ENCODE measurements at regions not wholly inside any gene's neighbourhood (a gene's known extent, or its start where the extent isn't known, plus 50 kb on each side); places are given as distances from the start of the nearest gene placed in this dataset.

GRCh38 chrX:6644411-6644810, 109.5 kb upstream of the VCX3A start:
- Histone ChIP-seq H3K4me2 (ENCODE audit: unreplicated experiment) (no peak overlapping the region), H3K27ac (no peak overlapping the region), H3K36me3 (ENCODE audit: low read depth) (no peaks in the 10 kb centered on the region), H2AFZ (no peak overlapping the region), H3K4me3 (no peak overlapping the region), H3K4me1 (ENCODE audit: insufficient read depth) (no peaks in the 10 kb centered on the region), H4K20me1 (ENCODE audit: insufficient read depth) (no peaks in the 10 kb centered on the region), H3F3A (ENCODE audit: insufficient read depth) (no peaks in the 10 kb centered on the region), H3K9ac (no peak overlapping the region), H3K9me2 (ENCODE audit: insufficient read depth) (no peaks in the 10 kb centered on the region), H3K27me3 (replicated peaks; ENCODE audit: insufficient read depth) (no peaks in the 10 kb centered on the region), H3K9me3 (ENCODE audit: low read depth) (no peaks in the 10 kb centered on the region), H3K79me2 (ENCODE audit: insufficient read depth) (no peaks in the 10 kb centered on the region)
- no peak for DNase-seq
- WGBS, 2 experiments (ENCODE audit: low coverage in 1 of 2, low lambda C conversion rate in 2 of 2, missing lambda C conversion rate in 2 of 2) = 32 to 39% methylated on average over 3 to 4 of the region's 4 CpGs
- in situ Hi-C loops (cut with MboI) = no loop called here
- no peak for TF ChIP-seq EZH2phosphoT487 (IDR thresholded peaks at IDR 0.05; ENCODE audit: insufficient read depth, low read depth)
- TF ChIP-seq EZH2 (IDR thresholded peaks at IDR 0.05; ENCODE audit: insufficient read depth, poor library complexity, severe bottlenecking) = no peak

DNA sequence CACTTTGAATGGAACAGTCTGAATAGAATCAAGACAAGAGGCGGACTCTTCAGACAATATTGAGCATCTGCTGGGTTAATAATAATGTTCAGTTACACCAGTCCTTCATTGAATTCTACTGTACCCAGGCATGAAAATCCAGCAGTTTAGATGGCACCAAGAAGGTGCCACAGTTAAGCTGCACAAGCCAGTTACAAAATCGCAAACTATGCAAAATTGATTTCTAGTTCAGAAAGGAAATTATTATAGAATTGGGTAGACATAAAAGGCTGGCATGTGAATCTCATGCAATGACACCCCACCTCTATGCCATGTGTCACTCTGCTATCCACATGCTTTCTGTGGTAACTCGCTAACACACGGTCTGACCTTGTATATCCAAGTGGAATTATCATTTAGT, 105.8 kb upstream of the VCX3A start:
- no peaks in the 10 kb centered on the region for H3K4me1 ChIP-seq (ENCODE audit: insufficient read depth)
- 31 to 36% methylated on average over 4 of the region's 4 CpGs for WGBS, 2 experiments (ENCODE audit: low coverage in 1 of 2, low lambda C conversion rate in 2 of 2, missing lambda C conversion rate in 2 of 2)
- H4K20me1 ChIP-seq (ENCODE audit: insufficient read depth) = no peaks in the 10 kb centered on the region
- no peak for TF ChIP-seq EZH2phosphoT487 (IDR thresholded peaks at IDR 0.05; ENCODE audit: insufficient read depth, low read depth)
- TF ChIP-seq EZH2 (IDR thresholded peaks at IDR 0.05; ENCODE audit: insufficient read depth, poor library complexity, severe bottlenecking) = no peak
- H3K4me2 ChIP-seq (ENCODE audit: unreplicated experiment) = no peak overlapping the region
- no peaks in the 10 kb centered on the region for H3K27me3 ChIP-seq (replicated peaks; ENCODE audit: insufficient read depth)
- no peaks in the 10 kb centered on the region for H3K9me3 ChIP-seq (ENCODE audit: low read depth)
- H3K9ac ChIP-seq = no peak overlapping the region
- no peaks in the 10 kb centered on the region for H3F3A ChIP-seq (ENCODE audit: insufficient read depth)
- H2AFZ ChIP-seq = no peak overlapping the region
- no peak overlapping the region for H3K27ac ChIP-seq
- H3K79me2 ChIP-seq (ENCODE audit: insufficient read depth) = no peaks in the 10 kb centered on the region
- no peaks in the 10 kb centered on the region for H3K9me2 ChIP-seq (ENCODE audit: insufficient read depth)
- in situ Hi-C loops (cut with MboI) = no loop called here
- H3K36me3 ChIP-seq (ENCODE audit: low read depth) = no peaks in the 10 kb centered on the region
- H3K4me3 ChIP-seq = no peak overlapping the region
- no peak for DNase-seq

DNA sequence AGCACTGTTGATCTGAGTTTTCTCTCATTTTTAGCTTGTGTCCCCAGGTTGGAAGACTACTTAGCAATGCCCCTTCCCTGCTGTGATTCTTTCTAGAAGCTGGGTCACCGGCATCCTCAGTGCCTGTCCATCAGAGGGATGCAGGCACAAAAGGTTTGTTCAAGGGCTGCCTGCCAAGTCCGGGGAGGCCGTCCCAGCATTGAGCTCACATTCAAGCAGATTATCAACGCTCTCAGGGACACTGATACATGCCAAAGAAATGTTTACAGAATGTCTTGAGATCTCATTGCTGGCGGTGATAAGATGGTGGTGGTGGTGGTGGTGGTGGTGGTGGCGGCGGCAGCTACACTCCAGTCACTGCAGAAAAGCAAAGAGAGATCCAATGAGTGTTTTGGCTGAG, 79.6 kb upstream of the VCX3A start:
- Histone ChIP-seq H3K9me3 (ENCODE audit: low read depth) (no peaks in the 10 kb centered on the region), H3K4me1 (ENCODE audit: insufficient read depth) (no peaks in the 10 kb centered on the region), H3K79me2 (ENCODE audit: insufficient read depth) (no peaks in the 10 kb centered on the region), H3K9ac (no peak overlapping the region), H3K4me3 (no peak overlapping the region), H4K20me1 (ENCODE audit: insufficient read depth) (no peaks in the 10 kb centered on the region), H3K9me2 (ENCODE audit: insufficient read depth) (no peaks in the 10 kb centered on the region), H2AFZ (no peak overlapping the region), H3K4me2 (ENCODE audit: unreplicated experiment) (no peak overlapping the region), H3F3A (ENCODE audit: insufficient read depth) (no peaks in the 10 kb centered on the region), H3K36me3 (ENCODE audit: low read depth) (no peaks in the 10 kb centered on the region), H3K27me3 (replicated peaks; ENCODE audit: insufficient read depth) (no peaks in the 10 kb centered on the region), H3K27ac (no peak overlapping the region)
- in situ Hi-C loops (cut with MboI) = no loop called here
- WGBS, 2 experiments (ENCODE audit: low coverage in 1 of 2, low lambda C conversion rate in 2 of 2, missing lambda C conversion rate in 2 of 2) = 19% methylated on average over 7 of the region's 7 CpGs
- TF ChIP-seq EZH2 (IDR thresholded peaks at IDR 0.05; ENCODE audit: insufficient read depth, poor library complexity, severe bottlenecking) = no peak
- TF ChIP-seq EZH2phosphoT487 (IDR thresholded peaks at IDR 0.05; ENCODE audit: insufficient read depth, low read depth) = no peak
- DNase-seq = no peak

GRCh38 chrX:6599230-6599860, 64.4 kb upstream of the VCX3A start:
- no peaks in the 10 kb centered on the region for H3F3A ChIP-seq (ENCODE audit: insufficient read depth)
- H3K9me3 ChIP-seq (ENCODE audit: low read depth) = no peaks in the 10 kb centered on the region
- H3K36me3 ChIP-seq (ENCODE audit: low read depth) = no peaks in the 10 kb centered on the region
- no peaks in the 10 kb centered on the region for H3K4me1 ChIP-seq (ENCODE audit: insufficient read depth)
- TF ChIP-seq EZH2 (IDR thresholded peaks at IDR 0.05; ENCODE audit: insufficient read depth, poor library complexity, severe bottlenecking) = no peak
- TF ChIP-seq EZH2phosphoT487 (IDR thresholded peaks at IDR 0.05; ENCODE audit: insufficient read depth, low read depth) = no peak
- H2AFZ ChIP-seq = no peak overlapping the region
- no peak overlapping the region for H3K27ac ChIP-seq
- in situ Hi-C loops (cut with MboI) = no loop called here
- no peaks in the 10 kb centered on the region for H3K27me3 ChIP-seq (replicated peaks; ENCODE audit: insufficient read depth)
- H3K4me2 ChIP-seq (ENCODE audit: unreplicated experiment) = no peak overlapping the region
- no peak overlapping the region for H3K9ac ChIP-seq
- no peaks in the 10 kb centered on the region for H3K79me2 ChIP-seq (ENCODE audit: insufficient read depth)
- H3K4me3 ChIP-seq = no peak overlapping the region
- 0 to 1% methylated on average over 4 of the region's 4 CpGs for WGBS, 2 experiments (ENCODE audit: low coverage in 1 of 2, low lambda C conversion rate in 2 of 2, missing lambda C conversion rate in 2 of 2)
- no peaks in the 10 kb centered on the region for H3K9me2 ChIP-seq (ENCODE audit: insufficient read depth)
- no peak for DNase-seq
- H4K20me1 ChIP-seq (ENCODE audit: insufficient read depth) = no peaks in the 10 kb centered on the region
